Small intestine (tissue), 7 donors: ENCODE measurements at regions not wholly inside any gene's neighbourhood (a gene's known extent, or its start where the extent isn't known, plus 50 kb on each side); places are given as distances from the start of the nearest gene placed in this dataset.

Experiments used
- DNase-seq, 2 donors: peaks; one replicate each; pipeline versions ENCODE4 v3.0.0 to v3.0.0-alpha.2; 2013
- FAIRE-seq: peaks from 2 replicates; lab custom pipeline; 2012; peaks lifted over from hg19 to GRCh38; lab: Jason Lieb, UNC
- H3K27ac ChIP-seq, 3 donors: one replicate each; pipeline ENCODE4 v1.5.1; 2013; ENCODE audit warnings: low read length in 2 of 3, mild to moderate bottlenecking in 2 of 3, control low read depth in 1 of 3, inconsistent platforms in 1 of 3, low read depth in 1 of 3, moderate library complexity in 1 of 3
- H3K27me3 ChIP-seq, 3 donors: one replicate each; pipeline ENCODE4 v1.6.1; 2013; ENCODE audit warnings: low read length in 3 of 3, inconsistent platforms in 1 of 3; ENCODE audit not compliant: control insufficient read depth in 3 of 3, insufficient read depth in 3 of 3
- H3K36me3 ChIP-seq, 3 donors: one replicate each; pipeline ENCODE4 v1.6.1; 2013; ENCODE audit warnings: low read length in 3 of 3, inconsistent platforms in 1 of 3, low read depth in 1 of 3, mild to moderate bottlenecking in 1 of 3, moderate library complexity in 1 of 3; ENCODE audit not compliant: control insufficient read depth in 3 of 3, insufficient read depth in 2 of 3
- H3K4me1 ChIP-seq, 3 donors: one replicate each; pipeline ENCODE4 v1.6.1; 2013; ENCODE audit warnings: low read length in 2 of 3, inconsistent platforms in 1 of 3, low read depth in 1 of 3, mild to moderate bottlenecking in 1 of 3, moderate library complexity in 1 of 3; ENCODE audit not compliant: control insufficient read depth in 3 of 3, insufficient read depth in 2 of 3
- H3K4me3 ChIP-seq, 3 donors: one replicate each; pipeline ENCODE4 v1.5.1; 2013; ENCODE audit warnings: low read length in 3 of 3, control low read depth in 1 of 3, inconsistent platforms in 1 of 3, low read depth in 1 of 3, mild to moderate bottlenecking in 1 of 3, moderate library complexity in 1 of 3
- H3K9me3 ChIP-seq, 2 donors: one replicate each; pipeline ENCODE4 v1.6.1; 2013; ENCODE audit warnings: low read depth in 1 of 2, low read length in 1 of 2; ENCODE audit not compliant: control insufficient read depth in 2 of 2, insufficient read depth in 1 of 2
- WGBS, 3 donors: extraction: QIAGEN DNeasy Blood & Tissue Kit; methylation state at CpG; one replicate each; pipeline ENCODE4 v1.1.7; 2013; 5-methylcytosine and 5-hydroxymethylcytosine counted together
- donor health status: healthy with polysubstance abuse.
- donor health status: control.
- donor health status: control.
- donor health status: Bipolar disorder and iron deficiency.
- donor health status: healthy.

GRCh38 chr2:176598351-176598750 lies 329.1 kb downstream of the MTX2 start:
- no peaks in the 10 kb centered on the region for H3K4me1 ChIP-seq
- DNase-seq = no peak

DNA sequence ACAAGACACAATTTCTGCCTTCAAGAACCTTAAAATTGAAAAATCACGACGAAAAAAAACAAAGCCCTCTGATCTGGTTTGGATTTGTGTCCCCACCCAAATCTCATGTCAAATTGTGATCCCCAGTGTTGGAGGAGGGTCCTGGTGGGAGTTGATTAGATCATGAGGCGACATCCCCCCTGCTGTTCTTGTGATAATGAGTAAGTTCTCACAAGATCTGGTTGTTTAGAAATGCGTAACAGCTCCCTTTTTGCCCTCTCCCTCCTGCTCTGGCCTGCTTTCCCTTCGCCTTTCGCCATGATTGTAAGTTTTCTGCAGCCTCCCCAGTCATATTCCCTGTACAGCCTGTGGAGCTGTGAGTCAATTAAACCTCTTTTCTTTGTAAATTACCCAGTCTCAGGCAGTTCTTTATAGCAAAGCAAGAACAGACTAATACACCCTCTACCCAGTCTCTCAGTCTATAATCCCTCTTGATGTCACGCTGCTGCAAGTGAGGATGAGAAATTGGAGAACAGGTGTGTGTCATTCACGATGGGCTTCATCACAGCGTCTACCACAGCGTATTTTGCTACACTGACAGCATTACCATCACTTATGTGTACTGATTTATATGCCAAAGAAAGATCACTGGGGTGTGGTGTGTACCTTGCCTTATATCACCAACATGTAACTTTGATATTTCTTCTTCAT lies 330.7 kb downstream of the MTX2 start:
- FAIRE-seq = no peak
- 82 to 89% (median 83%) methylated on average over 10 of the region's 10 CpGs for WGBS, 3 donors

More at GRCh38 chr2:176598351-176598750, 329.1 kb downstream of the MTX2 start:
- no peak overlapping the region for H3K27ac ChIP-seq
- H3K9me3 ChIP-seq = no peaks in the 10 kb centered on the region
- no peaks in the 10 kb centered on the region for H3K36me3 ChIP-seq
- FAIRE-seq = no peak
- no peak overlapping the region for H3K4me3 ChIP-seq
- WGBS, 3 donors = 76 to 80% (median 79%) methylated on average over 2 of the region's 2 CpGs
- peaks cover 0 to 4% (median 0%) of the 10 kb centered on the region in 3 donors for H3K27me3 ChIP-seq

GRCh38 chr2:176601066-176601465 lies 331.8 kb downstream of the MTX2 start:
- Histone ChIP-seq H3K4me3 (no peak overlapping the region), H3K27me3 (peaks cover 0 to 4% (median 0%) of the 10 kb centered on the region in 3 donors), H3K9me3 (no peaks in the 10 kb centered on the region), H3K36me3 (no peaks in the 10 kb centered on the region), H3K27ac (no peak overlapping the region), H3K4me1 (no peaks in the 10 kb centered on the region)
- no peak for DNase-seq
- WGBS, 3 donors = 51 to 61% (median 56%) methylated on average over 2 of the region's 2 CpGs
- FAIRE-seq = no peak

More for the DNA sequence above, 330.7 kb downstream of the MTX2 start:
- no peaks in the 10 kb centered on the region for H3K9me3 ChIP-seq
- no peak overlapping the region for H3K4me3 ChIP-seq
- no peaks in the 10 kb centered on the region for H3K36me3 ChIP-seq
- no peak overlapping the region for H3K27ac ChIP-seq
- no peaks in the 10 kb centered on the region for H3K4me1 ChIP-seq
- DNase-seq = no peak
- peaks cover 0 to 4% (median 0%) of the 10 kb centered on the region in 3 donors for H3K27me3 ChIP-seq

DNA sequence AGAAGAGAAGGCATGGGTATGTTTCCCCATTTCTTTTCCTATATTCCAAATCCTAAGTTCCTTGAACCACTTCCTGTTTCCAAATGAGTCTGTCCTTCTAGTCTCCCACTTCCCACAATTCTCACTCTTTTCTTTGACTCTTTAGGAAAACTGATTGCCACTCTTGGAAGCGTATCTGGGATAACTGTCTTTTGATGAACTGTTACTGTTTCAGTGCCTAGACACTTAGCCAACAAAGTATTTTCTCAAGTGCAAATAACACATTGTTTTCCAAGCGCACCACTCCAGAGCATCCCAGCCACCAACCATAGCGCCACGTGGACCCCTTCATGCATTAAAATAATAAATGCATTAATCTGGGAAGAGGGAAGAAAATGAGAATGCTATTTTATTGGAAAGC lies 342.8 kb downstream of the MTX2 start:
- no peaks in the 10 kb centered on the region for H3K4me1 ChIP-seq
- no peaks in the 10 kb centered on the region for H3K36me3 ChIP-seq
- H3K9me3 ChIP-seq = no peaks in the 10 kb centered on the region
- DNase-seq (no peak), FAIRE-seq (no peak)
- peaks cover 0 to 3% (median 3%) of the 10 kb centered on the region in 3 donors for H3K27me3 ChIP-seq
- H3K27ac ChIP-seq = no peak overlapping the region
- 87 to 92% (median 91%) methylated on average over 4 of the region's 4 CpGs for WGBS, 3 donors
- no peak overlapping the region for H3K4me3 ChIP-seq

DNA sequence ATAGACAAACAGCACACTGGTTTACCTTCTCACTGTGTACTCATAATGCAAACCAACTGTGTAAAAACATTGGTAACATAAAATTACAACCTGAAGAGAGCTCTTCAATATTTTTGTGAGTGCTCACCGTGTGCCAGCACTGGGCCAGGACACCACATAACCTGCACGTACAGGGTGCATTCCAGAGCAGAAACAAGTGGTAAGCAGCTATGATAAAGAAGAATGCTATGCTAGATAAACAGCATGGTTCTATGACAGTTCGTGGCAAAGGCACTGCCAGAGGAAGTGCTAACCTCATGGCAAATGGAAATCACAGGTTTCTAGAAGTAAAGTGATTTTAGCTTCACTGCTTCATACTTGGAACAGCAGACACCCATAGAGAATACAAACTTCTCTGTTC lies 343.5 kb downstream of the MTX2 start:
- 28 to 42% (median 29%) methylated on average over 3 of the region's 3 CpGs for whole genome bisulfite sequencing, 3 donors
- DNase-seq (no peak), FAIRE-seq (no peak)
- H3K4me1 ChIP-seq = no peaks in the 10 kb centered on the region
- H3K9me3 ChIP-seq = no peaks in the 10 kb centered on the region
- no peak overlapping the region for H3K4me3 ChIP-seq
- H3K27ac ChIP-seq = no peak overlapping the region
- peaks cover 0 to 3% (median 3%) of the 10 kb centered on the region in 3 donors for H3K27me3 ChIP-seq
- no peaks in the 10 kb centered on the region for H3K36me3 ChIP-seq

- no peaks in the 10 kb centered on the region for H3K9me3 ChIP-seq
These were observed 344.2 kb downstream of the MTX2 start for GRCh38 chr2:176613323-176613987.

DNA sequence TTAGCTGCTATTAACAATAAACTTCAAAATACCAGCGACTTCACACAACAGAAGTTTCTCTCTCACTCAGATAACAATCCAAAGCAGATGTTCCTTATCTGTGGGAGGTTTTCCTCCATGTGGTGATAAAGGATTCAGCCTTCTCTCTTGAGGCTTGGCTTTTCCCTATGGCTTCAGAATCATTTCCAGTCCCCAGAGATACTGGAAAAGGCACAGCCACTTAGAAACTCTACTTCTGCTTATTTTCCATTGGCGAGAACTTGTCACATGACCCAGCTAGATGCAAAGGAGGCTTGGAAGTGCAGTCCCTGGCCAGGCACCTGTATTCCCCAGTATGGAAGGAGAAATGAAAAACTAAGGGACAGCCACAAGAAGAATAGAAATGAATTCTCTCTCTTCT lies 344.8 kb downstream of the MTX2 start:
- H3K4me1 ChIP-seq = no peaks in the 10 kb centered on the region
- no peak overlapping the region for H3K27ac ChIP-seq
- 50 to 57% (median 56%) methylated on average over 2 of the region's 2 CpGs for WGBS, 3 donors
- no peaks in the 10 kb centered on the region for H3K9me3 ChIP-seq
- FAIRE-seq (no peak), DNase-seq (no peak)
- H3K4me3 ChIP-seq = no peak overlapping the region
- H3K36me3 ChIP-seq = no peaks in the 10 kb centered on the region
- H3K27me3 ChIP-seq = peaks cover 0 to 3% (median 3%) of the 10 kb centered on the region in 3 donors

More at GRCh38 chr2:176613323-176613987, 344.2 kb downstream of the MTX2 start:
- DNase-seq (no peak), FAIRE-seq (no peak)
- Histone ChIP-seq H3K27ac (no peak overlapping the region), H3K36me3 (no peaks in the 10 kb centered on the region), H3K27me3 (peaks cover 0 to 3% (median 3%) of the 10 kb centered on the region in 3 donors), H3K4me3 (no peak overlapping the region), H3K4me1 (no peaks in the 10 kb centered on the region)
- 34 to 35% (median 35%) methylated on average over 3 of the region's 3 CpGs for WGBS, 3 donors

GRCh38 chr2:176614930-176615329 lies 345.7 kb downstream of the MTX2 start:
- Histone ChIP-seq H3K27ac (no peak overlapping the region), H3K27me3 (peaks cover 0 to 7% (median 3%) of the 10 kb centered on the region in 3 donors), H3K9me3 (no peaks in the 10 kb centered on the region), H3K4me3 (no peak overlapping the region), H3K36me3 (no peaks in the 10 kb centered on the region), H3K4me1 (no peaks in the 10 kb centered on the region)
- FAIRE-seq (no peak), DNase-seq (no peak)
- WGBS, 3 donors = 47 to 57% (median 56%) methylated on average over 2 of the region's 2 CpGs
